ENCODE measurements at regions not wholly inside any gene's neighbourhood (a gene's known extent, or its start where the extent isn't known, plus 50 kb on each side); places are given as distances from the start of the nearest gene placed in this dataset.

DNA sequence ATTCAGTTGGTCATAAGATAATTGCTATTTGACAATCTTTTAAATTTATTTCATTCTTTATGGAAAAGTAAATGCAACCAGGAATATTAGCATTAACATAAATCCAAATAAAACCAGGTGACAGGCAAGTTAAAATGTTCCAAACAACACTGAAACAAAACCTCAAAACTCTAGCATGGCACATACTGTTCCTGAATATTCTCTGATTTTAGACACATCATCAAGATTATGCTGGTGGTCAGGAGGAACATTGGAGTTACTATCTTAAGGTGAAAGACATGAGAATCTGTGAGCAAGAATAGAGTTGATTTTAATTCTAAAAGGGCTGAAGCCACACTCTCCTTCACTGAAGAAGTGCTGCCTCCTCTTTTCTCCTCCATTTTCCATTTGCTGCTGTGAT, 421.0 kb upstream of the THBS1 start:
- no peaks in the 10 kb centered on the region for H3K36me3 ChIP-seq (ENCODE audit: insufficient read depth, low read length)
- H3K27ac ChIP-seq (ENCODE audit: low read length): no peak overlapping the region
- no peak overlapping the region for H3K4me3 ChIP-seq (ENCODE audit: low read length)
- no peaks in the 10 kb centered on the region for H3K9me3 ChIP-seq (ENCODE audit: low read length)
- H3K27me3 ChIP-seq (ENCODE audit: insufficient read depth, low read depth, low read length): no peaks in the 10 kb centered on the region
- H3K9me2 ChIP-seq (ENCODE audit: insufficient read depth, low read length): no peaks in the 10 kb centered on the region
- H2AFZ ChIP-seq (ENCODE audit: low read depth, low read length): no peak overlapping the region
- no peak overlapping the region for H3K4me2 ChIP-seq (ENCODE audit: low read length)
- no peaks in the 10 kb centered on the region for H4K20me1 ChIP-seq (ENCODE audit: insufficient read depth)
- no peak for TF ChIP-seq TAF1 (IDR thresholded peaks at IDR 0.05; ENCODE audit: low read depth)
- no peak for TF ChIP-seq EP300 (conservative IDR thresholded peaks at IDR 0.05; ENCODE audit: poor library complexity, severe bottlenecking)
- no peak for TF ChIP-seq SMC3 (conservative IDR thresholded peaks at IDR 0.05; ENCODE audit: poor library complexity)
- TF ChIP-seq, protein P1, sequence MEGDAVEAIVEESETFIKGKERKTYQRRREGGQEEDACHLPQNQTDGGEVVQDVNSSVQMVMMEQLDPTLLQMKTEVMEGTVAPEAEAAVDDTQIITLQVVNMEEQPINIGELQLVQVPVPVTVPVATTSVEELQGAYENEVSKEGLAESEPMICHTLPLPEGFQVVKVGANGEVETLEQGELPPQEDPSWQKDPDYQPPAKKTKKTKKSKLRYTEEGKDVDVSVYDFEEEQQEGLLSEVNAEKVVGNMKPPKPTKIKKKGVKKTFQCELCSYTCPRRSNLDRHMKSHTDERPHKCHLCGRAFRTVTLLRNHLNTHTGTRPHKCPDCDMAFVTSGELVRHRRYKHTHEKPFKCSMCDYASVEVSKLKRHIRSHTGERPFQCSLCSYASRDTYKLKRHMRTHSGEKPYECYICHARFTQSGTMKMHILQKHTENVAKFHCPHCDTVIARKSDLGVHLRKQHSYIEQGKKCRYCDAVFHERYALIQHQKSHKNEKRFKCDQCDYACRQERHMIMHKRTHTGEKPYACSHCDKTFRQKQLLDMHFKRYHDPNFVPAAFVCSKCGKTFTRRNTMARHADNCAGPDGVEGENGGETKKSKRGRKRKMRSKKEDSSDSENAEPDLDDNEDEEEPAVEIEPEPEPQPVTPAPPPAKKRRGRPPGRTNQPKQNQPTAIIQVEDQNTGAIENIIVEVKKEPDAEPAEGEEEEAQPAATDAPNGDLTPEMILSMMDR (IDR thresholded peaks at IDR 0.05; ENCODE audit: poor library complexity, severe bottlenecking): no peak
- no peak for TF ChIP-seq MXI1 (conservative IDR thresholded peaks at IDR 0.05; ENCODE audit: poor library complexity, severe bottlenecking)
- TF ChIP-seq POLR2AphosphoS5 (IDR thresholded peaks at IDR 0.05): no peak
- no peak for TF ChIP-seq EZH2 (IDR thresholded peaks at IDR 0.05; ENCODE audit: borderline replicate concordance, insufficient read depth, low read length, poor library complexity, severe bottlenecking)
- TF ChIP-seq RAD21 (conservative IDR thresholded peaks at IDR 0.05): no peak
- TF ChIP-seq, protein P2, sequence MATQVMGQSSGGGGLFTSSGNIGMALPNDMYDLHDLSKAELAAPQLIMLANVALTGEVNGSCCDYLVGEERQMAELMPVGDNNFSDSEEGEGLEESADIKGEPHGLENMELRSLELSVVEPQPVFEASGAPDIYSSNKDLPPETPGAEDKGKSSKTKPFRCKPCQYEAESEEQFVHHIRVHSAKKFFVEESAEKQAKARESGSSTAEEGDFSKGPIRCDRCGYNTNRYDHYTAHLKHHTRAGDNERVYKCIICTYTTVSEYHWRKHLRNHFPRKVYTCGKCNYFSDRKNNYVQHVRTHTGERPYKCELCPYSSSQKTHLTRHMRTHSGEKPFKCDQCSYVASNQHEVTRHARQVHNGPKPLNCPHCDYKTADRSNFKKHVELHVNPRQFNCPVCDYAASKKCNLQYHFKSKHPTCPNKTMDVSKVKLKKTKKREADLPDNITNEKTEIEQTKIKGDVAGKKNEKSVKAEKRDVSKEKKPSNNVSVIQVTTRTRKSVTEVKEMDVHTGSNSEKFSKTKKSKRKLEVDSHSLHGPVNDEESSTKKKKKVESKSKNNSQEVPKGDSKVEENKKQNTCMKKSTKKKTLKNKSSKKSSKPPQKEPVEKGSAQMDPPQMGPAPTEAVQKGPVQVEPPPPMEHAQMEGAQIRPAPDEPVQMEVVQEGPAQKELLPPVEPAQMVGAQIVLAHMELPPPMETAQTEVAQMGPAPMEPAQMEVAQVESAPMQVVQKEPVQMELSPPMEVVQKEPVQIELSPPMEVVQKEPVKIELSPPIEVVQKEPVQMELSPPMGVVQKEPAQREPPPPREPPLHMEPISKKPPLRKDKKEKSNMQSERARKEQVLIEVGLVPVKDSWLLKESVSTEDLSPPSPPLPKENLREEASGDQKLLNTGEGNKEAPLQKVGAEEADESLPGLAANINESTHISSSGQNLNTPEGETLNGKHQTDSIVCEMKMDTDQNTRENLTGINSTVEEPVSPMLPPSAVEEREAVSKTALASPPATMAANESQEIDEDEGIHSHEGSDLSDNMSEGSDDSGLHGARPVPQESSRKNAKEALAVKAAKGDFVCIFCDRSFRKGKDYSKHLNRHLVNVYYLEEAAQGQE (IDR thresholded peaks at IDR 0.05; ENCODE audit: borderline replicate concordance): no peak
- no peaks in the 10 kb centered on the region for H3F3A ChIP-seq (ENCODE audit: insufficient read depth, low read length, poor library complexity, severe bottlenecking)
- no peaks in the 10 kb centered on the region for H3K79me2 ChIP-seq (replicated peaks; ENCODE audit: insufficient read depth, low read length)
- H3K9ac ChIP-seq (ENCODE audit: low read length): no peak overlapping the region

- Histone ChIP-seq H4K20me1 (ENCODE audit: insufficient read depth) (no peaks in the 10 kb centered on the region), H2AFZ (ENCODE audit: low read depth, low read length) (no peak overlapping the region), H3F3A (ENCODE audit: insufficient read depth, low read length, poor library complexity, severe bottlenecking) (no peaks in the 10 kb centered on the region), H3K9ac (ENCODE audit: low read length) (no peak overlapping the region), H3K4me2 (ENCODE audit: low read length) (no peak overlapping the region), H3K4me3 (ENCODE audit: low read length) (no peak overlapping the region), H3K9me2 (ENCODE audit: insufficient read depth, low read length) (no peaks in the 10 kb centered on the region), H3K27ac (ENCODE audit: low read length) (no peak overlapping the region), H3K79me2 (replicated peaks; ENCODE audit: insufficient read depth, low read length) (no peaks in the 10 kb centered on the region), H3K27me3 (ENCODE audit: insufficient read depth, low read depth, low read length) (no peaks in the 10 kb centered on the region), H3K9me3 (ENCODE audit: low read length) (no peaks in the 10 kb centered on the region), H3K36me3 (ENCODE audit: insufficient read depth, low read length) (no peaks in the 10 kb centered on the region)
- TF ChIP-seq SMC3 (conservative IDR thresholded peaks at IDR 0.05; ENCODE audit: poor library complexity) (no peak), TAF1 (IDR thresholded peaks at IDR 0.05; ENCODE audit: low read depth) (no peak), EZH2 (IDR thresholded peaks at IDR 0.05; ENCODE audit: borderline replicate concordance, insufficient read depth, low read length, poor library complexity, severe bottlenecking) (no peak), POLR2AphosphoS5 (IDR thresholded peaks at IDR 0.05) (no peak), RAD21 (conservative IDR thresholded peaks at IDR 0.05) (no peak)
- TF ChIP-seq, protein P2 (IDR thresholded peaks at IDR 0.05; ENCODE audit: borderline replicate concordance): no peak
Measured at GRCh38 chr15:39161096-39161495, 419.8 kb upstream of the THBS1 start.
